RWPE1 (cell line): ENCODE measurements at regions not wholly inside any gene's neighbourhood (a gene's known extent, or its start where the extent isn't known, plus 50 kb on each side); places are given as distances from the start of the nearest gene placed in this dataset.

Source experiments
- CTCF ChIA-PET: fragments of 350-600 bp; sonication (Branson Sonifier 250); formaldehyde crosslinking; extraction: SDS; loops from one replicate; lab custom pipeline; 2021; lab: Yijun Ruan, JAX
- POLR2A ChIA-PET: fragments of 400-600 bp; formaldehyde crosslinking; extraction: SDS; loops from one replicate; lab custom pipeline; 2020; ENCODE audit warnings: antibody characterized with exemption; ENCODE audit not compliant: low non-redundant PET; lab: Yijun Ruan, JAX
- DNase-seq: peaks from one replicate; pipeline ENCODE4 v3.0.0; 2012; ENCODE audit warnings: low spot score
- H3K27ac ChIP-seq: fragments of 450-650 bp; 2 replicates; pipeline ENCODE4 v1.5.1; 2017
- TF ChIP-seq, protein P1 (sequence below): fragments of 450-650 bp; conservative IDR thresholded peaks from 2 replicates; pipeline ENCODE4 v1.5.1; 2017; ENCODE audit warnings: low read depth, mild to moderate bottlenecking

DNA sequence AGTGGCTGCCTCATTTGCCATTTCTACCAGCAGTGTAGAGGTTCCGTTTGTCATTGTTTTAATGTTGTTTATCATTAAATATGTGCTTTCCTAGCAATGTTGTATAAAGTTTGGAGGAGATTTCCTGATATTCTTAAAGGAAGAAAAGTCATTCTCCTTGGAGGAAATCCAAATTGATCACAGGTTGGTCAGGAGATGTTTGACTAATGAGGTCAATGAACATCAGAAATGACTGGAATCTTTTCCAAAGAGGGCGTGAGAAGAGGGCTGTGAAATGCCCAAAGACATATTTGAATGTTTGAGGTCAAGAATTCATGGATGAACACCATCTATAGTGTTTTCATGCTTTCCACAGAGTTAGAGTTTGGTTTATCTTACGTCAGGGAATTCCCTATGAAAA is 471.3 kb downstream of the MAT2B start:
- H3K27ac ChIP-seq = no peak overlapping the region
- TF ChIP-seq, protein P1, sequence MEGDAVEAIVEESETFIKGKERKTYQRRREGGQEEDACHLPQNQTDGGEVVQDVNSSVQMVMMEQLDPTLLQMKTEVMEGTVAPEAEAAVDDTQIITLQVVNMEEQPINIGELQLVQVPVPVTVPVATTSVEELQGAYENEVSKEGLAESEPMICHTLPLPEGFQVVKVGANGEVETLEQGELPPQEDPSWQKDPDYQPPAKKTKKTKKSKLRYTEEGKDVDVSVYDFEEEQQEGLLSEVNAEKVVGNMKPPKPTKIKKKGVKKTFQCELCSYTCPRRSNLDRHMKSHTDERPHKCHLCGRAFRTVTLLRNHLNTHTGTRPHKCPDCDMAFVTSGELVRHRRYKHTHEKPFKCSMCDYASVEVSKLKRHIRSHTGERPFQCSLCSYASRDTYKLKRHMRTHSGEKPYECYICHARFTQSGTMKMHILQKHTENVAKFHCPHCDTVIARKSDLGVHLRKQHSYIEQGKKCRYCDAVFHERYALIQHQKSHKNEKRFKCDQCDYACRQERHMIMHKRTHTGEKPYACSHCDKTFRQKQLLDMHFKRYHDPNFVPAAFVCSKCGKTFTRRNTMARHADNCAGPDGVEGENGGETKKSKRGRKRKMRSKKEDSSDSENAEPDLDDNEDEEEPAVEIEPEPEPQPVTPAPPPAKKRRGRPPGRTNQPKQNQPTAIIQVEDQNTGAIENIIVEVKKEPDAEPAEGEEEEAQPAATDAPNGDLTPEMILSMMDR = no peak
- ChIA-PET POLR2A (no interaction called here), CTCF (no interaction called here)
- DNase-seq = no peak

DNA sequence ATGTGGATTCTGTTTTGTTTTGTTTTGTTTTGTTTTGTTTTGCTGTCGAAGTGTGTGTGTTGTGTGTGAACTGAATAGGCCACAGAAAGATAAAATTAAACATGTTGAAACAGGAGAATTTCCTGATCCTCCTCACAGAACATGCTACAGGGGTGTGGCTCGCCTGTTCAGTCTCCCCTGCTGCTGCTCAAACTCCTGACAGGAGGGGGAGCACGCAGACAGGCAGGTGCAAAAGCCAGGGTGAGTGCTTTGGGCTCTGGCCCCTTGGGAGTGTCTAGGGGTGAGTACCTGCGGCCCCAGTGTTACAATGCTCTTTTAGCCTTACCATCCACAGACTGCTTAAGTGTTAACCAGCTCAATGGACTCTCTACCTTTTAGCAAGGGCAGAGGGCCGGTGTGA is 473.5 kb downstream of the MAT2B start:
- TF ChIP-seq, protein P1 = no peak
- H3K27ac ChIP-seq = no peak overlapping the region
- CTCF ChIA-PET = no interaction called here
- DNase-seq = no peak
- POLR2A ChIA-PET = no interaction called here

DNA sequence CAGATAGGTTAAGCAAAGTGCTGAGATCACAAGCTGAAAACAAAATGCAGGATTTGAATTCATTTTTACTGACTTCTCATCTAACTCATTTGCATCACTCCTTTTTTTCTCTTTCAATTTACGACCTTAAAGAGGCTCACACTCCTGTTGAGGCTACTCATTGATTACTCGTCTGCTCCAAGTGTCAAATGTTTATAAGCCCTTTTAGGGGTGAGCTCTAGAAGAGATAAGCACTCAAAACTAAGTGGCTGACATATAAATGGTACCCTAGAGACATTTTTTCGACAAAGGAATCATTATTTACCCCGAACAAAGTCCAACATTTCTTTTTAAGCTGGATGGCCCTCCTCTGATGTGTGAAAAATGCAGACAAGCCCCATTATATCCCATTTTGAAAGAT is 483.1 kb downstream of the MAT2B start:
- ChIA-PET CTCF (interaction anchor here (0.6 kb wide), 1 partner anchor 100 kb away, joined by 4 read pairs; no protein-coding TSS in a partner anchor), POLR2A (no interaction called here)
- TF ChIP-seq, protein P1 = no peak

DNA sequence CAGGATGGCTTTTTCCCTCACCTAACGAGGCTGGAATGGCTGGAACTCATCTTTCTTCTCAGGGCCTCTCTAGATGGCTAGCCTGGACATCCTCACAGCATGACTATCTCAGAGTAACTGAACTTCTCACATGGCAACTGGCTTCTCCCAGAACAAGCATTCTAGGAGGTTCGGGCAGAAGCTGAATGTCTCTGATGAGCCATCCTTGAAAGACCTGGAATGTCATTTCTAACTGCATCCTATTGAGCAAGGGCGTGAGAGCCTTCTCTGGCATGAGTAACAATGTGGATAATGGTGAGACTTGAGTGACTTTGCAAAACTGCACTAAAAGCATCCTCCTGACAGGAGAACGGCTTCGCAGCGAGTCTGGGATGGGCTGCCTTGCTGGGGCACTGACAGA is 487.7 kb downstream of the MAT2B start:
- DNase-seq = no peak
- no peak overlapping the region for H3K27ac ChIP-seq
- ChIA-PET CTCF (no interaction called here), POLR2A (no interaction called here)
- TF ChIP-seq, protein P1 = no peak

More for the DNA sequence above, 483.1 kb downstream of the MAT2B start:
- H3K27ac ChIP-seq = no peak overlapping the region
- DNase-seq = no peak

DNA sequence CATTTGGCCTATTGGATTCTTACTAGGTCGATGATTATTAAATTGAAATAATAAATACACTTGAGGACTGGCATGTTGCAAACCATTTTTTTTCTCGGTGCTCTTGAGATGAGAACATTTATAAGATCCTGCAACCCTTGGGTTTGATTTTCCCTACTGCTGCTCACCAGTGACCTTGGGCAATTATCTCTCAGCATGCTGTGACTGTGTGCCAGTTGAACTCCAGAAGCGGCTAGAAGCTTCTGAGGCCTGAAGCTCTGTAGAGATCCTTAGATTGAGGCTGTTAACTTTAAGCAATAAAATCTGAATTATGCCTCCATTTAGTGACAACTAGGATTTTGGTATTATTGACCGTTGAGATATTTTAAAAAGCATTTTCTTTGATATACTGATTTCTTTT is 489.8 kb downstream of the MAT2B start:
- ChIA-PET CTCF (no interaction called here), POLR2A (no interaction called here)
- no peak for DNase-seq
- H3K27ac ChIP-seq = no peak overlapping the region
- TF ChIP-seq, protein P1 = no peak

DNA sequence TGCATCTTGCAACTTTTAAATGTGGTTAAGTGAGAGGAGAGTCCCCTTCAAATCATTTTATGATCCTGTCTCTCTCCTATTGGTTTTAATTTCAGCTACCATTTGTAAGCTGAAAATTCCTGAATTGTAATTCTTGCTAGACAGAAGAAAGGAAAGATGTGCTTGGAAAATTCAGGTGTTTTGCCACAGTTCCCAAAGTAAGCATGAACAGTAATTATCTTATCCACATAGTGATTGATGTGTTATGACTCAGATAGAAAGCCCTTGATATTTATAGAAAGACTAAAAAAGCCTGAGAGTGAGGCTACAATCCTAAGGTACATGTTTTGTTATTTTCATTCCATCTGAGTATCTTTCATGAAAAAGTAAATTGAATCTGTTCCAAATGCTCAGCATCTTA is 492.5 kb downstream of the MAT2B start:
- no peak overlapping the region for H3K27ac ChIP-seq
- no peak for DNase-seq
- ChIA-PET POLR2A (no interaction called here), CTCF (no interaction called here)
- TF ChIP-seq, protein P1 = no peak

DNA sequence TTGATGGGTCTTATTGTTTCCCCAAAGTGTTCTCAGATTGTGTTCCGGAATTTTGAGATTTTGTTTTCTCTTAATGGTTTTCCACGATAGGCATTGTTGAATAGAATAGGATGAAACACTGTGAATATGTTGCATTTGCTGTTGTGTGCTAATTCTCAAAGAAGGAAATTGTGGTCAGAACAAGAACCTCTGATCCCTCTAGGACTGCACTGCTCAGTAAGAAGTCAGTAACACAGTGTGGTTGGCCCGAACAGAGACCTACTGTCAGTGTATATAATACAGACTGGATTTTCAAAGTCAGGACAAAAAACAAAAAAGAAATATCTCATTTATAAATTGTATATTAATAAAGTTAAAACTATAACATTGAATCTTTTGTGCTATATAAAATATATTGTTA is 494.8 kb downstream of the MAT2B start:
- CTCF ChIA-PET = no interaction called here
- no peak for DNase-seq
- POLR2A ChIA-PET = no interaction called here
- H3K27ac ChIP-seq = no peak overlapping the region
- TF ChIP-seq, protein P1 = no peak
